ENCODE measurements at regions not wholly inside any gene's neighbourhood (a gene's known extent, or its start where the extent isn't known, plus 50 kb on each side); places are given as distances from the start of the nearest gene placed in this dataset.
A peak's percentile ranks its signal among the peaks of the same experiment; 100 is the strongest.

DNA sequence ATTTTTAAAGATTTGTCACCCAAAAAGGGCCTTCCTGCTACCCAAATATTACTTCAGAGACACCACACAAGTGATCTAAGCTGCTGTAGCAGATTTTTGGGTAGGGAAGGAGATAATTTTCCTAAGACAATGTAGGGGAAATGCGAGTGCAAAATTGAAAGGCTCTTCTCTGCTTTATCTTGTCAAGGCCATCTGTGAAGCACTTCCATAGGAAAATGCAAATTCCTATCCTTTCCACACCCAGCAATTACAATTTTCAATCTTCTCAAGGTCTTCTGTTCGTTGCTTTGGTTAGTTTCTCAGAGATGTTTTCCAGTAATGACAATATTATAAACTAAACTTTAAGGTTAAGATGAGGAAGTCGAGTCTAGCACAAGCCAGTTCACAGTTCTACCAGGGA lies 53.4 kb downstream of the HDGFL1 start:
- FAIRE-seq (no peak), DNase-seq (ENCODE audit: low read depth, low spot score) (peak; percentile 7)
- Histone ChIP-seq H3K27ac (ENCODE audit: insufficient read depth, low read depth, low read length) (no peak overlapping the region), H3K9ac (replicated peaks; ENCODE audit: extremely low read depth, insufficient read depth, low read length) (no peak overlapping the region), H4K20me1 (replicated peaks; ENCODE audit: control insufficient read depth, extremely low read depth, insufficient read depth, low read length) (no peaks in the 10 kb centered on the region), H3K27me3 (ENCODE audit: control insufficient read depth in 2 of 2, insufficient read depth in 2 of 2, low read length in 2 of 2) (no peaks in the 10 kb centered on the region), H3K4me2 (ENCODE audit: insufficient read depth, low read length) (no peak overlapping the region), H3K4me3 (replicated peaks in 1 of 3; ENCODE audit: insufficient read depth in 1 of 3, low read depth in 1 of 3, low read length in 3 of 3) (no peak overlapping the region), H3K36me3 (ENCODE audit: control insufficient read depth in 2 of 2, extremely low read depth in 1 of 2, insufficient read depth in 2 of 2, low read length in 2 of 2) (no peaks in the 10 kb centered on the region), H3K79me2 (ENCODE audit: control insufficient read depth, insufficient read depth, low read length) (no peaks in the 10 kb centered on the region), H3K9me1 (replicated peaks; ENCODE audit: control insufficient read depth, extremely low read depth, insufficient read depth, low read length) (no peaks in the 10 kb centered on the region), H3K9me3 (replicated peaks; ENCODE audit: control insufficient read depth, insufficient read depth, low read length) (no peaks in the 10 kb centered on the region), H2AFZ (ENCODE audit: low read depth, low read length) (no peak overlapping the region), H3K4me1 (ENCODE audit: control insufficient read depth, extremely low read depth, insufficient read depth, low read length) (peaks cover 17% of the 10 kb centered on the region)
- CTCF ChIA-PET: no interaction called here
- dilution Hi-C loops (cut with MboI; ENCODE audit: extremely low pct_ligation_motif_present, low sequenced_read_pairs) (no loop called here), intact Hi-C loops (cut with micrococcal nuclease) (no loop called here)
- POLR2A ChIA-PET: interaction anchor here (1.1 kb wide), 1 partner anchor 1030 kb away, joined by 3 read pairs; the partner anchor contains the start of gene SOX4
- TF ChIP-seq EZH2 (IDR thresholded peaks at IDR 0.05; ENCODE audit: borderline replicate concordance, low read depth, low read length, severe bottlenecking): no peak
- no peak for TF ChIP-seq MYC (IDR thresholded peaks at IDR 0.05; ENCODE audit: low read depth, low read length)
- TF ChIP-seq POLR2A (IDR thresholded peaks at IDR 0.05; ENCODE audit: low read depth, low read length): no peak
- TF ChIP-seq GATA2 (IDR thresholded peaks at IDR 0.05; ENCODE audit: insufficient read depth, insufficient read length, low read depth, low read length): no peak
- no peak for TF ChIP-seq FOS (IDR thresholded peaks at IDR 0.05; ENCODE audit: borderline replicate concordance, insufficient read depth, low read length)
- no peak for TF ChIP-seq POLR2AphosphoS5 (IDR thresholded peaks at IDR 0.05; ENCODE audit: insufficient read depth, low read depth, low read length)
- TF ChIP-seq JUN (IDR thresholded peaks at IDR 0.05; ENCODE audit: borderline replicate concordance, insufficient read depth, insufficient read length, low read depth): no peak
- TF ChIP-seq, protein P1, sequence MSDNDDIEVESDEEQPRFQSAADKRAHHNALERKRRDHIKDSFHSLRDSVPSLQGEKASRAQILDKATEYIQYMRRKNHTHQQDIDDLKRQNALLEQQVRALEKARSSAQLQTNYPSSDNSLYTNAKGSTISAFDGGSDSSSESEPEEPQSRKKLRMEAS (IDR thresholded peaks at IDR 0.05; ENCODE audit: insufficient read depth, insufficient read length): no peak
- TF ChIP-seq, protein P2, sequence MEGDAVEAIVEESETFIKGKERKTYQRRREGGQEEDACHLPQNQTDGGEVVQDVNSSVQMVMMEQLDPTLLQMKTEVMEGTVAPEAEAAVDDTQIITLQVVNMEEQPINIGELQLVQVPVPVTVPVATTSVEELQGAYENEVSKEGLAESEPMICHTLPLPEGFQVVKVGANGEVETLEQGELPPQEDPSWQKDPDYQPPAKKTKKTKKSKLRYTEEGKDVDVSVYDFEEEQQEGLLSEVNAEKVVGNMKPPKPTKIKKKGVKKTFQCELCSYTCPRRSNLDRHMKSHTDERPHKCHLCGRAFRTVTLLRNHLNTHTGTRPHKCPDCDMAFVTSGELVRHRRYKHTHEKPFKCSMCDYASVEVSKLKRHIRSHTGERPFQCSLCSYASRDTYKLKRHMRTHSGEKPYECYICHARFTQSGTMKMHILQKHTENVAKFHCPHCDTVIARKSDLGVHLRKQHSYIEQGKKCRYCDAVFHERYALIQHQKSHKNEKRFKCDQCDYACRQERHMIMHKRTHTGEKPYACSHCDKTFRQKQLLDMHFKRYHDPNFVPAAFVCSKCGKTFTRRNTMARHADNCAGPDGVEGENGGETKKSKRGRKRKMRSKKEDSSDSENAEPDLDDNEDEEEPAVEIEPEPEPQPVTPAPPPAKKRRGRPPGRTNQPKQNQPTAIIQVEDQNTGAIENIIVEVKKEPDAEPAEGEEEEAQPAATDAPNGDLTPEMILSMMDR (IDR thresholded peaks at IDR 0.05; ENCODE audit: extremely low read depth in 1 of 2, insufficient read depth in 1 of 2, low read depth in 1 of 2, low read length in 2 of 2): no peak
- no TSS peak for BruUV-seq (replicated peaks)
